Loucy (cell line): ENCODE measurements at regions not wholly inside any gene's neighbourhood (a gene's known extent, or its start where the extent isn't known, plus 50 kb on each side); places are given as distances from the start of the nearest gene placed in this dataset.

Experiments used
- H2AFZ ChIP-seq: fragments of 200-600 bp; sonication (generic); 2 replicates; pipeline ENCODE4 v1.6.0; 2016; ENCODE audit warnings: antibody characterized with exemption, mild to moderate bottlenecking, low read length, moderate library complexity
- H3F3A ChIP-seq: fragments of 200-600 bp; 2 replicates; pipeline ENCODE4 v1.6.0; 2016; ENCODE audit warnings: antibody characterized with exemption, low read depth, mild to moderate bottlenecking
- H3K27me3 ChIP-seq: fragments of 200-600 bp; sonication (generic); 2 replicates; pipeline ENCODE4 v1.6.1; 2014; ENCODE audit warnings: low read length, mild to moderate bottlenecking; ENCODE audit not compliant: insufficient read depth, poor library complexity, severe bottlenecking
- H3K36me3 ChIP-seq: fragments of 200-600 bp; sonication (generic); 2 replicates; pipeline ENCODE4 v1.6.1; 2016; ENCODE audit warnings: low read length; ENCODE audit not compliant: insufficient read depth
- H3K4me1 ChIP-seq: fragments of 200-600 bp; sonication (generic); 2 replicates; pipeline ENCODE4 v1.5.1; 2014; ENCODE audit warnings: low read length, mild to moderate bottlenecking; ENCODE audit not compliant: insufficient read depth, poor library complexity, severe bottlenecking
- H3K4me2 ChIP-seq: fragments of 200-600 bp; sonication (generic); 2 replicates; pipeline ENCODE4 v1.6.0; 2014; ENCODE audit warnings: antibody characterized with exemption, low read length, low read depth, mild to moderate bottlenecking; ENCODE audit not compliant: poor library complexity, severe bottlenecking
- H3K4me3 ChIP-seq: fragments of 200-600 bp; sonication (generic); 2 replicates; pipeline ENCODE4 v1.5.1; 2014; ENCODE audit warnings: low read length, mild to moderate bottlenecking, mixed read lengths; ENCODE audit not compliant: poor library complexity, severe bottlenecking
- H3K79me2 ChIP-seq: fragments of 200-600 bp; sonication (generic); 2 replicates; pipeline ENCODE4 v1.6.1; 2014; ENCODE audit warnings: low read length; ENCODE audit not compliant: insufficient read depth
- H3K9ac ChIP-seq: fragments of 200-600 bp; sonication (generic); 2 replicates; pipeline ENCODE4 v1.6.0; 2014; ENCODE audit warnings: mild to moderate bottlenecking, low read depth, low read length, moderate library complexity; ENCODE audit not compliant: poor library complexity, severe bottlenecking
- H3K9me2 ChIP-seq: fragments of 200-600 bp; sonication (generic); replicated peaks from 2 replicates; pipeline ENCODE4 v1.6.1; 2016; ENCODE audit warnings: low read depth, low read length, mixed read lengths
- H3K9me3 ChIP-seq: fragments of 200-600 bp; sonication (generic); 2 replicates; pipeline ENCODE4 v1.6.1; 2014; ENCODE audit warnings: mild to moderate bottlenecking, antibody characterized with exemption, low read length, low read depth; ENCODE audit not compliant: insufficient read depth
- H4K20me1 ChIP-seq: fragments of 200-600 bp; sonication (generic); 2 replicates; pipeline ENCODE4 v1.6.0; 2014; ENCODE audit warnings: antibody characterized with exemption, low read length, mild to moderate bottlenecking; ENCODE audit not compliant: insufficient read depth, poor library complexity, severe bottlenecking
- CTCF ChIP-seq: fragments of 200-600 bp; sonication (generic); conservative IDR thresholded peaks from 2 replicates; pipeline ENCODE4 v1.5.1; 2014; ENCODE audit warnings: mild to moderate bottlenecking, antibody characterized with exemption, low read length
- EZH2phosphoT487 ChIP-seq: fragments of 200-600 bp; IDR thresholded peaks from 2 replicates; pipeline ENCODE4 v1.6.1; 2018; ENCODE audit warnings: antibody characterized with exemption, mild to moderate bottlenecking, moderate library complexity, borderline replicate concordance

DNA sequence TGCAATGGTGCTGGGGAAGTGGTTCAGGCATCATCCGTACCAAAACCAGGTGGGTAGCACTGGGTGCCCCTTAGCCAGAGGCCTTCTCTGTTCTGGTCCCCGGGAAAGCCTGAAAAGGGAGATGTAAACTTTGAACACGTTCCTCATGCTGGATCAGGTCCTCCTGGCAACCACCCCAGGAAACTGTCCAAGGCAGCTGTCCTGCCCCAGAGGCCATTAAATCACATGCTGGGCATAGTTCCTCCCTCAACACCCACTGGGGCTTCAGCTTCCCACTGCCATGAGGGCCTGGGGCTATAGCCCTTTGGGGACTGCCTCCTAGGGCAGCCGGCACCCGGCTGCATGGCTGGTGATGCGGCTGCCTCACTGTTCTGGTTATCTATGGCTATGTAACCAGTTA, 228.9 kb upstream of the MVB12B start:
- H3K79me2 ChIP-seq, result no peaks in the 10 kb centered on the region
- H3K4me1 ChIP-seq, result no peaks in the 10 kb centered on the region
- H4K20me1 ChIP-seq, result no peaks in the 10 kb centered on the region
- H3K4me3 ChIP-seq, result no peak overlapping the region
- no peaks in the 10 kb centered on the region for H3K36me3 ChIP-seq
- no peaks in the 10 kb centered on the region for H3F3A ChIP-seq
- H3K9me3 ChIP-seq, result no peaks in the 10 kb centered on the region
- no peaks in the 10 kb centered on the region for H3K9me2 ChIP-seq
- no peak overlapping the region for H2AFZ ChIP-seq
- H3K27me3 ChIP-seq, result no peaks in the 10 kb centered on the region
- no peak for TF ChIP-seq CTCF
- TF ChIP-seq EZH2phosphoT487, result no peak
- no peak overlapping the region for H3K4me2 ChIP-seq
- H3K9ac ChIP-seq, result no peak overlapping the region

GRCh38 chr9:126106404-126106803, 220.2 kb upstream of the MVB12B start:
- Histone ChIP-seq H4K20me1 (no peaks in the 10 kb centered on the region), H2AFZ (no peak overlapping the region), H3K9me2 (no peaks in the 10 kb centered on the region), H3K4me2 (no peak overlapping the region), H3F3A (no peaks in the 10 kb centered on the region), H3K36me3 (no peaks in the 10 kb centered on the region), H3K9me3 (no peaks in the 10 kb centered on the region), H3K4me1 (no peaks in the 10 kb centered on the region), H3K79me2 (no peaks in the 10 kb centered on the region), H3K27me3 (no peaks in the 10 kb centered on the region), H3K4me3 (no peak overlapping the region), H3K9ac (no peak overlapping the region)
- TF ChIP-seq CTCF, result no peak

DNA sequence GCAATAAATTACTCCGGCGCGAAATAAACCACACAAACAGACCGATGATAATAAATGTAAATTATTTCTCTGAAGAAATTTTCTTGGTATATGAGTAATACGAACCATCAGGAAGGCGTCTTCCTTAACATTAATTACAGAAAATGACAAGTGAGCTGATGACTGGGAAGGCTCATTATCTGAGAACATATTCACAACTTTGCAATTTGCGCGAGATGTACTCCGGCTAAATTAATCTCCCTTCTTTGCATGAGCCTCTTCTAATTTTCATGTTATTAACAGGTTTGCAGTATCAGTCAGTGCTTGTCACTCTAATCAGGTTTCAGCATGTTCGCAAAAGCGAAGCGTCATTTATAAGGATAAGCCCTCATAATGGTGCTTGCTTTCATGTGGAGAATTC, 218.9 kb upstream of the MVB12B start:
- Histone ChIP-seq H3K4me2 (no peak overlapping the region), H2AFZ (no peak overlapping the region), H3K36me3 (no peaks in the 10 kb centered on the region), H3K9ac (no peak overlapping the region), H4K20me1 (no peaks in the 10 kb centered on the region), H3F3A (no peaks in the 10 kb centered on the region), H3K79me2 (no peaks in the 10 kb centered on the region), H3K27me3 (no peaks in the 10 kb centered on the region), H3K4me1 (no peaks in the 10 kb centered on the region), H3K4me3 (no peak overlapping the region), H3K9me3 (no peaks in the 10 kb centered on the region), H3K9me2 (no peaks in the 10 kb centered on the region)
- no peak for TF ChIP-seq EZH2phosphoT487
- no peak for TF ChIP-seq CTCF
